GM12878 (cell line): ENCODE measurements at regions not wholly inside any gene's neighbourhood (a gene's known extent, or its start where the extent isn't known, plus 50 kb on each side); places are given as distances from the start of the nearest gene placed in this dataset.

Experiments
- ATAC-seq: fragments of 200-7000 bp; cut with Tn5 transposase; 3 replicates; pipeline ENCODE4 v1.9.1; 2020; ENCODE audit warnings: mild to moderate bottlenecking, moderate library complexity
- BruUV-seq: library from RNA; stranded (reverse); fragments of 400-500 nt; replicated peaks from 2 replicates; lab custom pipeline; 2021; lab: Mats Ljungman, UMichigan
- CTCF ChIA-PET: fragments of 300-600 bp; sonication (Branson Sonifier 250); formaldehyde crosslinking; extraction: SDS; loops from one replicate; lab custom pipeline; 2021; ENCODE audit warnings: inconsistent platforms; lab: Yijun Ruan, JAX
- POLR2A ChIA-PET: fragments of 350-600 bp; formaldehyde crosslinking; extraction: SDS; loops from one replicate; lab custom pipeline; 2021; ENCODE audit warnings: inconsistent platforms; lab: Charles Lee
- RAD21 ChIA-PET: fragments of 300-600 bp; sonication (Branson Sonifier 250); formaldehyde crosslinking; loops from one replicate; lab custom pipeline; 2023; ENCODE audit warnings: antibody characterized with exemption; ENCODE audit not compliant: unreplicated experiment; lab: Charles Lee
- SMC1A ChIA-PET: fragments of 300-600 bp; sonication (Branson Sonifier 250); formaldehyde crosslinking; loops from one replicate; lab custom pipeline; 2023; ENCODE audit not compliant: unreplicated experiment, uncharacterized antibody; lab: Charles Lee
- DNase-seq: peaks from one replicate; pipeline ENCODE4 v3.0.0-alpha.2; 2011; ENCODE audit warnings: low read depth, low spot score
- FAIRE-seq: peaks from 3 replicates; lab custom pipeline; 2011; peaks lifted over from hg19 to GRCh38; lab: Jason Lieb, UNC
- H2AFZ ChIP-seq: 2 replicates; pipeline ENCODE4 v1.6.0; 2011; ENCODE audit warnings: low read depth, low read length, control low read depth; ENCODE audit not compliant: control insufficient read depth
- H3K27ac ChIP-seq: 2 replicates; pipeline ENCODE4 v1.5.1; 2011; ENCODE audit warnings: control low read depth; ENCODE audit not compliant: control insufficient read depth, insufficient read depth
- H3K27me3 ChIP-seq, 2 experiments: replicated peaks in 1 of 2; 2 replicates each; pipeline versions ENCODE4 v1.6.0 to v1.6.1; 2011; ENCODE audit warnings: low read length in 1 of 2; ENCODE audit not compliant: control insufficient read depth in 2 of 2, insufficient read depth in 2 of 2
- H3K36me3 ChIP-seq, 2 experiments: 2 replicates each; pipeline ENCODE4 v1.5.1; 2011; ENCODE audit warnings: low read length in 1 of 2; ENCODE audit not compliant: control insufficient read depth in 2 of 2, insufficient read depth in 2 of 2
- H3K4me1 ChIP-seq: 2 replicates; pipeline ENCODE4 v1.6.1; 2011; ENCODE audit warnings: mild to moderate bottlenecking, low read length, moderate library complexity, mixed read lengths; ENCODE audit not compliant: control insufficient read depth, insufficient read depth
- H3K4me2 ChIP-seq: 2 replicates; pipeline ENCODE4 v1.6.0; 2011; ENCODE audit warnings: control low read depth; ENCODE audit not compliant: control insufficient read depth, insufficient read depth
- H3K4me3 ChIP-seq: fragments of 200-600 bp; sonication (generic); 2 replicates; pipeline ENCODE4 v1.5.1; 2016
- H3K79me2 ChIP-seq: 2 replicates; pipeline ENCODE4 v1.6.0; 2011; ENCODE audit warnings: low read length; ENCODE audit not compliant: control insufficient read depth, insufficient read depth
- H3K9ac ChIP-seq: 2 replicates; pipeline ENCODE4 v1.8.0; 2011; ENCODE audit warnings: low read length, control low read depth, mixed read lengths; ENCODE audit not compliant: control insufficient read depth, insufficient read depth
- H3K9me3 ChIP-seq: replicated peaks from 3 replicates; pipeline ENCODE4 v1.5.1; 2011; ENCODE audit warnings: mild to moderate bottlenecking, low read length; ENCODE audit not compliant: control insufficient read depth, insufficient read depth
- H4K20me1 ChIP-seq: 2 replicates; pipeline ENCODE4 v1.6.0; 2011; ENCODE audit not compliant: control insufficient read depth, insufficient read depth
- BACH1 ChIP-seq: fragments of 450-650 bp; IDR thresholded peaks from 2 replicates; pipeline ENCODE4 v1.6.1; 2017; ENCODE audit warnings: mild to moderate bottlenecking, borderline replicate concordance
- BCL11A ChIP-seq: IDR thresholded peaks from 2 replicates; pipeline ENCODE4 v1.6.1; 2011; ENCODE audit warnings: low read depth, low read length
- DPF2 ChIP-seq: fragments of 450-650 bp; IDR thresholded peaks from 2 replicates; pipeline ENCODE4 v1.6.1; 2017; ENCODE audit warnings: mild to moderate bottlenecking
- IRF4 ChIP-seq: IDR thresholded peaks from 2 replicates; pipeline ENCODE4 v1.6.1; 2011; ENCODE audit warnings: low read depth, low read length
- JUND ChIP-seq: IDR thresholded peaks from 2 replicates; pipeline ENCODE4 v1.6.1; 2012; ENCODE audit warnings: low read depth, mild to moderate bottlenecking, low read length, improper control_type of control experiment, moderate library complexity
- SMAD5 ChIP-seq: IDR thresholded peaks from 2 replicates; pipeline ENCODE4 v1.6.1; 2016; ENCODE audit warnings: antibody characterized with exemption, low read depth
- TCF12 ChIP-seq: IDR thresholded peaks from 2 replicates; pipeline ENCODE4 v1.6.1; 2011; ENCODE audit warnings: low read depth, mild to moderate bottlenecking, low read length
- ZZZ3 ChIP-seq: IDR thresholded peaks from 2 replicates; pipeline ENCODE4 v1.6.1; 2011; ENCODE audit warnings: low read depth; ENCODE audit not compliant: control insufficient read depth, insufficient read length
- WGBS: methylation state at CpG from one replicate; pipeline ENCODE4 v1.1.6; 2016; ENCODE audit warnings: low lambda C conversion rate; ENCODE audit not compliant: insufficient replicate concordance, insufficient coverage; ENCODE audit errors: missing lambda C conversion rate; 5-methylcytosine and 5-hydroxymethylcytosine counted together
- in situ Hi-C: fragments of 300-500 bp; cut with MboI; formaldehyde crosslinking; loops from 9 replicates; pipeline ENCODE4 v1.14.3; 2018; ENCODE audit warnings: mixed read lengths
- intact Hi-C: fragments of 100-400 bp; cut with micrococcal nuclease; formaldehyde crosslinking; loops from one replicate; pipeline ENCODE4 v1.14.2; 2022; ENCODE audit not compliant: unreplicated experiment
- TF ChIP-seq, protein P1 (sequence below): IDR thresholded peaks from 2 replicates; pipeline ENCODE4 v1.6.1; 2011; ENCODE audit warnings: borderline replicate concordance, low read depth, mild to moderate bottlenecking, moderate library complexity, low read length; ENCODE audit not compliant: insufficient read depth, poor library complexity, severe bottlenecking
- TF ChIP-seq, protein P2 (sequence below): IDR thresholded peaks from 2 replicates; pipeline ENCODE4 v1.6.1; 2012; ENCODE audit warnings: mild to moderate bottlenecking, low read depth, low read length
- TF ChIP-seq, protein P3 (sequence below): fragments of 450-650 bp; formaldehyde crosslinking; IDR thresholded peaks from 2 replicates; pipeline ENCODE4 v1.5.0; 2022; ENCODE audit warnings: mild to moderate bottlenecking, missing genetic modification characterization

DNA sequence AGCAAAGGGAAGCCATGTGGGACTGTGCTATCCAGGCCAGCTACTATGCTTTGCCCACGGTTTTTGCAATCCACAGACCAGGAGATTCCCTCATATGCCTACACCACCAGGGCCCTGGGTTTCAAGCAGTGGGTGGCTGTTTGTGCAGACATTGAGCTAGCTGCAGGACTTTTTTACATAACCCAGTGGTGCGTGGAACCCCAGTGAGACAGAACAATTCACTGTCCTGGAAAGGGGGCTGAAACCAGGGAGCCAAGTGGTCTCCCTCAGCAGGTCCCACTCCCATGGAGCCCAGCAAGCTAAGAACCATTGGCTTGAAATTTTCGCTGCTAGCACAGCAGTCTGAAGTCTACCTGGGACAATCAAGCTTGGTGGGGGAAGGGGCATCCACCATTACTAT, 959.9 kb downstream of the FSTL5 start:
- Histone ChIP-seq H3K4me1 (no peaks in the 10 kb centered on the region), H3K79me2 (no peaks in the 10 kb centered on the region), H3K36me3 (no peaks in the 10 kb centered on the region), H3K27me3 (no peaks in the 10 kb centered on the region), H3K9ac (no peak overlapping the region), H2AFZ (no peak overlapping the region), H3K4me3 (no peak overlapping the region), H3K9me3 (no peaks in the 10 kb centered on the region), H4K20me1 (no peaks in the 10 kb centered on the region), H3K4me2 (no peak overlapping the region), H3K27ac (no peak overlapping the region)
- ATAC-seq (no peak), FAIRE-seq (no peak), DNase-seq (no peak)
- ChIA-PET POLR2A (no interaction called here), RAD21 (no interaction called here), SMC1A (no interaction called here), CTCF (no interaction called here)
- no TSS peak for BruUV-seq
- in situ Hi-C loops: no loop called here
- TF ChIP-seq ZZZ3 (no peak), DPF2 (no peak), JUND (no peak), BCL11A (no peak), BACH1 (no peak)
- TF ChIP-seq, protein P1, sequence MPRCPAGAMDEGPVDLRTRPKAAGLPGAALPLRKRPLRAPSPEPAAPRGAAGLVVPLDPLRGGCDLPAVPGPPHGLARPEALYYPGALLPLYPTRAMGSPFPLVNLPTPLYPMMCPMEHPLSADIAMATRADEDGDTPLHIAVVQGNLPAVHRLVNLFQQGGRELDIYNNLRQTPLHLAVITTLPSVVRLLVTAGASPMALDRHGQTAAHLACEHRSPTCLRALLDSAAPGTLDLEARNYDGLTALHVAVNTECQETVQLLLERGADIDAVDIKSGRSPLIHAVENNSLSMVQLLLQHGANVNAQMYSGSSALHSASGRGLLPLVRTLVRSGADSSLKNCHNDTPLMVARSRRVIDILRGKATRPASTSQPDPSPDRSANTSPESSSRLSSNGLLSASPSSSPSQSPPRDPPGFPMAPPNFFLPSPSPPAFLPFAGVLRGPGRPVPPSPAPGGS: no peak
- 0% methylated on average over 3 of the region's 3 CpGs for WGBS
- intact Hi-C loops: no loop called here

DNA sequence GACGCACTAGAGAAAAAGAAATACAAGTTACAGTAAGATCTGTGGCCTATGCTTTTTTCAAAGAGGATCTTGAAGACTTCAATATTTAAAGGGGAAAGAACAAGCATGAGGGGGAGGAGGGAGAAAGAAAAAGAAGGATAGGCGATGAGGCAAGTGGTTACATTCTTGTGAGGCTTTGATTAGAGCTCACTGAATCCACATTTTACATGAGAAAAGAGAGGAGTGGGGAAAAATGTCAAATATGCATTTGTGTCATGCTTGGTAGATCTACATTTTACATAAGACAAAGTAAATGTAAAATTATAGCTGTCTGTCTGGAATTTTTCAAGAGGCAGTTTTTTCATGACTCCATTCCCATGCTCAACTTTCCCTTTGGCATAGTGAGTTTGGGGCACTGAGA, 965.9 kb downstream of the FSTL5 start:
- ChIA-PET CTCF (no interaction called here), SMC1A (no interaction called here), POLR2A (no interaction called here), RAD21 (no interaction called here)
- H3K4me2 ChIP-seq: no peak overlapping the region
- no peaks in the 10 kb centered on the region for H3K36me3 ChIP-seq
- no peaks in the 10 kb centered on the region for H4K20me1 ChIP-seq
- H3K27me3 ChIP-seq: no peaks in the 10 kb centered on the region
- no peak overlapping the region for H2AFZ ChIP-seq
- H3K9me3 ChIP-seq: no peaks in the 10 kb centered on the region
- H3K79me2 ChIP-seq: no peaks in the 10 kb centered on the region
- H3K4me1 ChIP-seq: no peaks in the 10 kb centered on the region
- ATAC-seq (no peak), FAIRE-seq (no peak), DNase-seq (no peak)
- in situ Hi-C loops (no loop called here), intact Hi-C loops (no loop called here)
- no peak overlapping the region for H3K9ac ChIP-seq
- WGBS: 17% methylated on average over 2 of the region's 2 CpGs
- H3K4me3 ChIP-seq: no peak overlapping the region
- no peak overlapping the region for H3K27ac ChIP-seq
- no TSS peak for BruUV-seq
- TF ChIP-seq SMAD5 (no peak), TCF12 (no peak), IRF4 (no peak)
- TF ChIP-seq, protein P2, sequence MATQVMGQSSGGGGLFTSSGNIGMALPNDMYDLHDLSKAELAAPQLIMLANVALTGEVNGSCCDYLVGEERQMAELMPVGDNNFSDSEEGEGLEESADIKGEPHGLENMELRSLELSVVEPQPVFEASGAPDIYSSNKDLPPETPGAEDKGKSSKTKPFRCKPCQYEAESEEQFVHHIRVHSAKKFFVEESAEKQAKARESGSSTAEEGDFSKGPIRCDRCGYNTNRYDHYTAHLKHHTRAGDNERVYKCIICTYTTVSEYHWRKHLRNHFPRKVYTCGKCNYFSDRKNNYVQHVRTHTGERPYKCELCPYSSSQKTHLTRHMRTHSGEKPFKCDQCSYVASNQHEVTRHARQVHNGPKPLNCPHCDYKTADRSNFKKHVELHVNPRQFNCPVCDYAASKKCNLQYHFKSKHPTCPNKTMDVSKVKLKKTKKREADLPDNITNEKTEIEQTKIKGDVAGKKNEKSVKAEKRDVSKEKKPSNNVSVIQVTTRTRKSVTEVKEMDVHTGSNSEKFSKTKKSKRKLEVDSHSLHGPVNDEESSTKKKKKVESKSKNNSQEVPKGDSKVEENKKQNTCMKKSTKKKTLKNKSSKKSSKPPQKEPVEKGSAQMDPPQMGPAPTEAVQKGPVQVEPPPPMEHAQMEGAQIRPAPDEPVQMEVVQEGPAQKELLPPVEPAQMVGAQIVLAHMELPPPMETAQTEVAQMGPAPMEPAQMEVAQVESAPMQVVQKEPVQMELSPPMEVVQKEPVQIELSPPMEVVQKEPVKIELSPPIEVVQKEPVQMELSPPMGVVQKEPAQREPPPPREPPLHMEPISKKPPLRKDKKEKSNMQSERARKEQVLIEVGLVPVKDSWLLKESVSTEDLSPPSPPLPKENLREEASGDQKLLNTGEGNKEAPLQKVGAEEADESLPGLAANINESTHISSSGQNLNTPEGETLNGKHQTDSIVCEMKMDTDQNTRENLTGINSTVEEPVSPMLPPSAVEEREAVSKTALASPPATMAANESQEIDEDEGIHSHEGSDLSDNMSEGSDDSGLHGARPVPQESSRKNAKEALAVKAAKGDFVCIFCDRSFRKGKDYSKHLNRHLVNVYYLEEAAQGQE: no peak
- TF ChIP-seq, protein P3, sequence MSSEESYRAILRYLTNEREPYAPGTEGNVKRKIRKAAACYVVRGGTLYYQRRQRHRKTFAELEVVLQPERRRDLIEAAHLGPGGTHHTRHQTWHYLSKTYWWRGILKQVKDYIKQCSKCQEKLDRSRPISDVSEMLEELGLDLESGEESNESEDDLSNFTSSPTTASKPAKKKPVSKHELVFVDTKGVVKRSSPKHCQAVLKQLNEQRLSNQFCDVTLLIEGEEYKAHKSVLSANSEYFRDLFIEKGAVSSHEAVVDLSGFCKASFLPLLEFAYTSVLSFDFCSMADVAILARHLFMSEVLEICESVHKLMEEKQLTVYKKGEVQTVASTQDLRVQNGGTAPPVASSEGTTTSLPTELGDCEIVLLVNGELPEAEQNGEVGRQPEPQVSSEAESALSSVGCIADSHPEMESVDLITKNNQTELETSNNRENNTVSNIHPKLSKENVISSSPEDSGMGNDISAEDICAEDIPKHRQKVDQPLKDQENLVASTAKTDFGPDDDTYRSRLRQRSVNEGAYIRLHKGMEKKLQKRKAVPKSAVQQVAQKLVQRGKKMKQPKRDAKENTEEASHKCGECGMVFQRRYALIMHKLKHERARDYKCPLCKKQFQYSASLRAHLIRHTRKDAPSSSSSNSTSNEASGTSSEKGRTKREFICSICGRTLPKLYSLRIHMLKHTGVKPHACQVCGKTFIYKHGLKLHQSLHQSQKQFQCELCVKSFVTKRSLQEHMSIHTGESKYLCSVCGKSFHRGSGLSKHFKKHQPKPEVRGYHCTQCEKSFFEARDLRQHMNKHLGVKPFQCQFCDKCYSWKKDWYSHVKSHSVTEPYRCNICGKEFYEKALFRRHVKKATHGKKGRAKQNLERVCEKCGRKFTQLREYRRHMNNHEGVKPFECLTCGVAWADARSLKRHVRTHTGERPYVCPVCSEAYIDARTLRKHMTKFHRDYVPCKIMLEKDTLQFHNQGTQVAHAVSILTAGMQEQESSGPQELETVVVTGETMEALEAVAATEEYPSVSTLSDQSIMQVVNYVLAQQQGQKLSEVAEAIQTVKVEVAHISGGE (CRISPR knock-in tag): no peak
